K562 (cell line): ENCODE measurements at regions not wholly inside any gene's neighbourhood (a gene's known extent, or its start where the extent isn't known, plus 50 kb on each side); places are given as distances from the start of the nearest gene placed in this dataset.

Experiments
- ARID1B ChIP-seq: fragments of 450-650 bp; IDR thresholded peaks from 2 replicates; pipeline ENCODE4 v1.6.1; 2016; ENCODE audit warnings: antibody characterized with exemption, mild to moderate bottlenecking, inconsistent platforms
- CCAR2 ChIP-seq: fragments of 200-400 bp; formaldehyde crosslinking; IDR thresholded peaks from 2 replicates; pipeline ENCODE4 v1.6.1; 2017; ENCODE audit warnings: mild to moderate bottlenecking, low read depth, low read length
- FOXA1 ChIP-seq: fragments of 450-650 bp; IDR thresholded peaks from 2 replicates; pipeline ENCODE4 v1.6.1; 2016; ENCODE audit warnings: mild to moderate bottlenecking, borderline replicate concordance
- HOXB6 ChIP-seq: fragments of 250-450 bp; sonication (Bioruptor Pico); IDR thresholded peaks from 2 replicates; pipeline ENCODE4 v1.5.1; 2022; ENCODE audit warnings: mild to moderate bottlenecking, borderline replicate concordance
- MTA2 ChIP-seq: fragments of 450-650 bp; IDR thresholded peaks from 2 replicates; pipeline ENCODE4 v1.6.1; 2016; ENCODE audit warnings: low read depth
- NFATC3 ChIP-seq: fragments of 450-650 bp; IDR thresholded peaks from 2 replicates; pipeline ENCODE4 v1.6.1; 2017; ENCODE audit warnings: mild to moderate bottlenecking
- SETDB1 ChIP-seq: IDR thresholded peaks from one replicate; pipeline ENCODE4 v1.6.1; 2012; ENCODE audit warnings: low read length, control low read depth, inconsistent platforms
- TAL1 ChIP-seq: fragments of 450-650 bp; IDR thresholded peaks from 2 replicates; pipeline ENCODE4 v1.6.1; 2016; ENCODE audit warnings: mild to moderate bottlenecking
- TEAD1 ChIP-seq, 2 experiments: fragments of 450-650 bp in 1 of 2; sonication (generic) in 1 of 2; formaldehyde crosslinking; IDR thresholded peaks; 2 replicates each; pipeline versions ENCODE4 v1.4.0 to v1.8.0; 2020 to 2022; ENCODE audit warnings: mild to moderate bottlenecking in 2 of 2, missing genetic modification reagents in 1 of 2
- TF ChIP-seq, protein P1 (sequence below): fragments of 450-650 bp; formaldehyde crosslinking; IDR thresholded peaks from 2 replicates; pipeline ENCODE4 v1.4.0; 2020; ENCODE audit warnings: mild to moderate bottlenecking, mixed read lengths
- TF ChIP-seq, protein P2 (sequence below): fragments of 450-650 bp; IDR thresholded peaks from 2 replicates; pipeline ENCODE4 v1.6.1; 2016; ENCODE audit warnings: mild to moderate bottlenecking, moderate library complexity
- TF ChIP-seq, protein P3 (sequence below): fragments of 250-450 bp; sonication (Bioruptor Pico); IDR thresholded peaks from 2 replicates; pipeline ENCODE4 v1.9.0; 2021; ENCODE audit warnings: mild to moderate bottlenecking, inconsistent platforms

DNA sequence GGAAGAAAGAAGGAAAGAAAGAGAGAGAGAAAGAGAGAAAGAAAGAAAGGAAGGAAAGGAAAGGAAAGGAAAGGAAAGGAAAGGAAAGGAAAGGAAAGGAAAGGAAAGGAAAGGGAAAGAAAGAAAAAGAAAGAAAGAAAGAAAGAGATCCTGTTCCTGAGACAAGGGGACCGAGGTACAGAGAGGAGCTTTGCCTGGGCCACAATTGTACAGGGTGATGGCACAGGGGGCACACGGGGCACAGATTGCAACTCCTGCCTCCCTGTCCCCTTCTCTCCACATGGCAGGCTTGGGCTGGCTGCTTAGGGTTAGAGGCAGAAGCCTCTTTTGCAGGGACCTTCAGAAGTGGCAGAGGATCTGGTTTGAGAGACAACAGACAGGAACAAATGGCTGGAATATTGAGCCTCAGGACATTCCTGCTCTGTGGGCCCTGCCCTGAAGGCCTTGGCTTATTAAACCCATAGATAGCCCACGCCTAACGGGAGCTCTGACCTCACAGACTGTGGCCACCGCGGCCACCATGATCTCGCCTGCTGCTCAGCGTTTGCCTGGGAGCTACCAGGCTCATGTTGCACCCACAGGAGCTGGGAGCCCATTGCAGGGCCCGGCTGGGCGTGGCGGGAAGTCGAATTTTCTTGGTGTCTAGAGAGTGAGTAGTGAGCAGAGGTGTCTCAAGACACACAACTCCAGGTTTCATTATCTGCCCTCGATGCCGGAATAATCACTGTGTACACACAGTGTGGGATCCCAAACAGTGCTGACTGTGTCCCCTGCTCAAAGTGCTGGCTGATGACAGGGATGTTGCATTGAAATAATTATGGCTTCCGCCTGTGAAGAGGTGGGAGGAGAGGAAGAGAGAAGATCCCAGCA, 147.9 kb upstream of the NCOR2 start (continued):
- TF ChIP-seq, protein P1, sequence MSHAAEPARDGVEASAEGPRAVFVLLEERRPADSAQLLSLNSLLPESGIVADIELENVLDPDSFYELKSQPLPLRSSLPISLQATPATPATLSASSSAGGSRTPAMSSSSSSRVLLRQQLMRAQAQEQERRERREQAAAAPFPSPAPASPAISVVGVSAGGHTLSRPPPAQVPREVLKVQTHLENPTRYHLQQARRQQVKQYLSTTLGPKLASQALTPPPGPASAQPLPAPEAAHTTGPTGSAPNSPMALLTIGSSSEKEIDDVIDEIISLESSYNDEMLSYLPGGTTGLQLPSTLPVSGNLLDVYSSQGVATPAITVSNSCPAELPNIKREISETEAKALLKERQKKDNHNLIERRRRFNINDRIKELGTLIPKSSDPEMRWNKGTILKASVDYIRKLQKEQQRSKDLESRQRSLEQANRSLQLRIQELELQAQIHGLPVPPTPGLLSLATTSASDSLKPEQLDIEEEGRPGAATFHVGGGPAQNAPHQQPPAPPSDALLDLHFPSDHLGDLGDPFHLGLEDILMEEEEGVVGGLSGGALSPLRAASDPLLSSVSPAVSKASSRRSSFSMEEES (CRISPR knock-in tag), result no peak
- TF ChIP-seq SETDB1, result no peak
- TF ChIP-seq CCAR2, result no peak
- 0 out of 2 replicates have a peak, but pooled peaks have one; percentile 18 for TF ChIP-seq ARID1B
- TF ChIP-seq, protein P2, sequence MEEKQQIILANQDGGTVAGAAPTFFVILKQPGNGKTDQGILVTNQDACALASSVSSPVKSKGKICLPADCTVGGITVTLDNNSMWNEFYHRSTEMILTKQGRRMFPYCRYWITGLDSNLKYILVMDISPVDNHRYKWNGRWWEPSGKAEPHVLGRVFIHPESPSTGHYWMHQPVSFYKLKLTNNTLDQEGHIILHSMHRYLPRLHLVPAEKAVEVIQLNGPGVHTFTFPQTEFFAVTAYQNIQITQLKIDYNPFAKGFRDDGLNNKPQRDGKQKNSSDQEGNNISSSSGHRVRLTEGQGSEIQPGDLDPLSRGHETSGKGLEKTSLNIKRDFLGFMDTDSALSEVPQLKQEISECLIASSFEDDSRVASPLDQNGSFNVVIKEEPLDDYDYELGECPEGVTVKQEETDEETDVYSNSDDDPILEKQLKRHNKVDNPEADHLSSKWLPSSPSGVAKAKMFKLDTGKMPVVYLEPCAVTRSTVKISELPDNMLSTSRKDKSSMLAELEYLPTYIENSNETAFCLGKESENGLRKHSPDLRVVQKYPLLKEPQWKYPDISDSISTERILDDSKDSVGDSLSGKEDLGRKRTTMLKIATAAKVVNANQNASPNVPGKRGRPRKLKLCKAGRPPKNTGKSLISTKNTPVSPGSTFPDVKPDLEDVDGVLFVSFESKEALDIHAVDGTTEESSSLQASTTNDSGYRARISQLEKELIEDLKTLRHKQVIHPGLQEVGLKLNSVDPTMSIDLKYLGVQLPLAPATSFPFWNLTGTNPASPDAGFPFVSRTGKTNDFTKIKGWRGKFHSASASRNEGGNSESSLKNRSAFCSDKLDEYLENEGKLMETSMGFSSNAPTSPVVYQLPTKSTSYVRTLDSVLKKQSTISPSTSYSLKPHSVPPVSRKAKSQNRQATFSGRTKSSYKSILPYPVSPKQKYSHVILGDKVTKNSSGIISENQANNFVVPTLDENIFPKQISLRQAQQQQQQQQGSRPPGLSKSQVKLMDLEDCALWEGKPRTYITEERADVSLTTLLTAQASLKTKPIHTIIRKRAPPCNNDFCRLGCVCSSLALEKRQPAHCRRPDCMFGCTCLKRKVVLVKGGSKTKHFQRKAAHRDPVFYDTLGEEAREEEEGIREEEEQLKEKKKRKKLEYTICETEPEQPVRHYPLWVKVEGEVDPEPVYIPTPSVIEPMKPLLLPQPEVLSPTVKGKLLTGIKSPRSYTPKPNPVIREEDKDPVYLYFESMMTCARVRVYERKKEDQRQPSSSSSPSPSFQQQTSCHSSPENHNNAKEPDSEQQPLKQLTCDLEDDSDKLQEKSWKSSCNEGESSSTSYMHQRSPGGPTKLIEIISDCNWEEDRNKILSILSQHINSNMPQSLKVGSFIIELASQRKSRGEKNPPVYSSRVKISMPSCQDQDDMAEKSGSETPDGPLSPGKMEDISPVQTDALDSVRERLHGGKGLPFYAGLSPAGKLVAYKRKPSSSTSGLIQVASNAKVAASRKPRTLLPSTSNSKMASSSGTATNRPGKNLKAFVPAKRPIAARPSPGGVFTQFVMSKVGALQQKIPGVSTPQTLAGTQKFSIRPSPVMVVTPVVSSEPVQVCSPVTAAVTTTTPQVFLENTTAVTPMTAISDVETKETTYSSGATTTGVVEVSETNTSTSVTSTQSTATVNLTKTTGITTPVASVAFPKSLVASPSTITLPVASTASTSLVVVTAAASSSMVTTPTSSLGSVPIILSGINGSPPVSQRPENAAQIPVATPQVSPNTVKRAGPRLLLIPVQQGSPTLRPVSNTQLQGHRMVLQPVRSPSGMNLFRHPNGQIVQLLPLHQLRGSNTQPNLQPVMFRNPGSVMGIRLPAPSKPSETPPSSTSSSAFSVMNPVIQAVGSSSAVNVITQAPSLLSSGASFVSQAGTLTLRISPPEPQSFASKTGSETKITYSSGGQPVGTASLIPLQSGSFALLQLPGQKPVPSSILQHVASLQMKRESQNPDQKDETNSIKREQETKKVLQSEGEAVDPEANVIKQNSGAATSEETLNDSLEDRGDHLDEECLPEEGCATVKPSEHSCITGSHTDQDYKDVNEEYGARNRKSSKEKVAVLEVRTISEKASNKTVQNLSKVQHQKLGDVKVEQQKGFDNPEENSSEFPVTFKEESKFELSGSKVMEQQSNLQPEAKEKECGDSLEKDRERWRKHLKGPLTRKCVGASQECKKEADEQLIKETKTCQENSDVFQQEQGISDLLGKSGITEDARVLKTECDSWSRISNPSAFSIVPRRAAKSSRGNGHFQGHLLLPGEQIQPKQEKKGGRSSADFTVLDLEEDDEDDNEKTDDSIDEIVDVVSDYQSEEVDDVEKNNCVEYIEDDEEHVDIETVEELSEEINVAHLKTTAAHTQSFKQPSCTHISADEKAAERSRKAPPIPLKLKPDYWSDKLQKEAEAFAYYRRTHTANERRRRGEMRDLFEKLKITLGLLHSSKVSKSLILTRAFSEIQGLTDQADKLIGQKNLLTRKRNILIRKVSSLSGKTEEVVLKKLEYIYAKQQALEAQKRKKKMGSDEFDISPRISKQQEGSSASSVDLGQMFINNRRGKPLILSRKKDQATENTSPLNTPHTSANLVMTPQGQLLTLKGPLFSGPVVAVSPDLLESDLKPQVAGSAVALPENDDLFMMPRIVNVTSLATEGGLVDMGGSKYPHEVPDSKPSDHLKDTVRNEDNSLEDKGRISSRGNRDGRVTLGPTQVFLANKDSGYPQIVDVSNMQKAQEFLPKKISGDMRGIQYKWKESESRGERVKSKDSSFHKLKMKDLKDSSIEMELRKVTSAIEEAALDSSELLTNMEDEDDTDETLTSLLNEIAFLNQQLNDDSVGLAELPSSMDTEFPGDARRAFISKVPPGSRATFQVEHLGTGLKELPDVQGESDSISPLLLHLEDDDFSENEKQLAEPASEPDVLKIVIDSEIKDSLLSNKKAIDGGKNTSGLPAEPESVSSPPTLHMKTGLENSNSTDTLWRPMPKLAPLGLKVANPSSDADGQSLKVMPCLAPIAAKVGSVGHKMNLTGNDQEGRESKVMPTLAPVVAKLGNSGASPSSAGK, result peak; percentile 47
- no peak for TF ChIP-seq NFATC3
- TF ChIP-seq FOXA1, result no peak
- TF ChIP-seq HOXB6, result no peak
- no peak for TF ChIP-seq TEAD1 (CRISPR knock-in tag; IDR thresholded peaks at IDR 0.05)
- TF ChIP-seq, protein P3, sequence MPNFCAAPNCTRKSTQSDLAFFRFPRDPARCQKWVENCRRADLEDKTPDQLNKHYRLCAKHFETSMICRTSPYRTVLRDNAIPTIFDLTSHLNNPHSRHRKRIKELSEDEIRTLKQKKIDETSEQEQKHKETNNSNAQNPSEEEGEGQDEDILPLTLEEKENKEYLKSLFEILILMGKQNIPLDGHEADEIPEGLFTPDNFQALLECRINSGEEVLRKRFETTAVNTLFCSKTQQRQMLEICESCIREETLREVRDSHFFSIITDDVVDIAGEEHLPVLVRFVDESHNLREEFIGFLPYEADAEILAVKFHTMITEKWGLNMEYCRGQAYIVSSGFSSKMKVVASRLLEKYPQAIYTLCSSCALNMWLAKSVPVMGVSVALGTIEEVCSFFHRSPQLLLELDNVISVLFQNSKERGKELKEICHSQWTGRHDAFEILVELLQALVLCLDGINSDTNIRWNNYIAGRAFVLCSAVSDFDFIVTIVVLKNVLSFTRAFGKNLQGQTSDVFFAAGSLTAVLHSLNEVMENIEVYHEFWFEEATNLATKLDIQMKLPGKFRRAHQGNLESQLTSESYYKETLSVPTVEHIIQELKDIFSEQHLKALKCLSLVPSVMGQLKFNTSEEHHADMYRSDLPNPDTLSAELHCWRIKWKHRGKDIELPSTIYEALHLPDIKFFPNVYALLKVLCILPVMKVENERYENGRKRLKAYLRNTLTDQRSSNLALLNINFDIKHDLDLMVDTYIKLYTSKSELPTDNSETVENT, result no peak
- TF ChIP-seq MTA2, result no peak
- no peak for TF ChIP-seq TAL1
